SKM-1 treated with dmso at 0.1 percent for 144 hours (cell line): ENCODE measurements at regions not wholly inside any gene's neighbourhood (a gene's known extent, or its start where the extent isn't known, plus 50 kb on each side); places are given as distances from the start of the nearest gene placed in this dataset.
"Not testable (repeated sequence)": the region's sequence is repeated elsewhere in the genome, so short reads cannot be mapped to it uniquely, and the experiment has no call there.

Experiments used
- DNase-seq: peaks from one replicate; lab custom pipeline; 2025; ENCODE audit not compliant: unreplicated experiment; lab: John Stamatoyannopoulos, UW

GRCh38 chr21:32823296-32823695, 51.7 kb upstream of the PAXBP1 start:
- not testable (repeated sequence) for DNase-seq

- DNase-seq: no peak
Observed at GRCh38 chr21:32824950-32825349, 53.4 kb upstream of the PAXBP1 start.

GRCh38 chr21:32826329-32827167, 55.0 kb upstream of the PAXBP1 start:
- DNase-seq: peak; percentile 40

GRCh38 chr21:32828908-32829307, 57.4 kb upstream of the PAXBP1 start:
- DNase-seq: no peak

GRCh38 chr21:32829504-32829903, 57.9 kb upstream of the PAXBP1 start:
- DNase-seq: no peak

- DNase-seq: not testable (repeated sequence)
Observed at GRCh38 chr21:32831779-32832178, 60.2 kb upstream of the PAXBP1 start.

GRCh38 chr21:32834211-32834915, 62.8 kb upstream of the PAXBP1 start:
- DNase-seq: no peak

- DNase-seq: no peak
Observed at GRCh38 chr21:32834916-32835235, 63.3 kb upstream of the PAXBP1 start.

- no peak for DNase-seq
Observed at GRCh38 chr21:32842146-32842545, 70.6 kb upstream of the PAXBP1 start.

GRCh38 chr21:32843561-32843960, 72.0 kb upstream of the PAXBP1 start:
- DNase-seq: no peak

- no peak for DNase-seq
Observed at GRCh38 chr21:32844076-32844475, 72.5 kb upstream of the PAXBP1 start.

- DNase-seq: no peak
Observed at GRCh38 chr21:32844653-32845436, 73.3 kb upstream of the PAXBP1 start.

GRCh38 chr21:32858628-32859027, 87.1 kb upstream of the PAXBP1 start:
- no peak for DNase-seq

- no peak for DNase-seq
Observed at GRCh38 chr21:32860399-32860798, 88.8 kb upstream of the PAXBP1 start.

GRCh38 chr21:32861866-32862265, 90.3 kb upstream of the PAXBP1 start:
- no peak for DNase-seq

- no peak for DNase-seq
Observed at GRCh38 chr21:32867597-32867996, 96.0 kb upstream of the PAXBP1 start.

GRCh38 chr21:32868631-32869454, 97.3 kb upstream of the PAXBP1 start:
- DNase-seq: no peak

- DNase-seq: no peak
Observed at GRCh38 chr21:32869459-32869858, 97.9 kb upstream of the PAXBP1 start.

- DNase-seq: no peak
Observed at GRCh38 chr21:32876426-32876825, 104.9 kb upstream of the PAXBP1 start.

- DNase-seq: not testable (repeated sequence)
Observed at GRCh38 chr21:32877888-32878287, 106.3 kb upstream of the PAXBP1 start.

- no peak for DNase-seq
Observed at GRCh38 chr21:32878661-32879060, 107.1 kb upstream of the PAXBP1 start.
